ENCODE measurements at regions not wholly inside any gene's neighbourhood (a gene's known extent, or its start where the extent isn't known, plus 50 kb on each side); places are given as distances from the start of the nearest gene placed in this dataset.

- TF ChIP-seq, protein P1, sequence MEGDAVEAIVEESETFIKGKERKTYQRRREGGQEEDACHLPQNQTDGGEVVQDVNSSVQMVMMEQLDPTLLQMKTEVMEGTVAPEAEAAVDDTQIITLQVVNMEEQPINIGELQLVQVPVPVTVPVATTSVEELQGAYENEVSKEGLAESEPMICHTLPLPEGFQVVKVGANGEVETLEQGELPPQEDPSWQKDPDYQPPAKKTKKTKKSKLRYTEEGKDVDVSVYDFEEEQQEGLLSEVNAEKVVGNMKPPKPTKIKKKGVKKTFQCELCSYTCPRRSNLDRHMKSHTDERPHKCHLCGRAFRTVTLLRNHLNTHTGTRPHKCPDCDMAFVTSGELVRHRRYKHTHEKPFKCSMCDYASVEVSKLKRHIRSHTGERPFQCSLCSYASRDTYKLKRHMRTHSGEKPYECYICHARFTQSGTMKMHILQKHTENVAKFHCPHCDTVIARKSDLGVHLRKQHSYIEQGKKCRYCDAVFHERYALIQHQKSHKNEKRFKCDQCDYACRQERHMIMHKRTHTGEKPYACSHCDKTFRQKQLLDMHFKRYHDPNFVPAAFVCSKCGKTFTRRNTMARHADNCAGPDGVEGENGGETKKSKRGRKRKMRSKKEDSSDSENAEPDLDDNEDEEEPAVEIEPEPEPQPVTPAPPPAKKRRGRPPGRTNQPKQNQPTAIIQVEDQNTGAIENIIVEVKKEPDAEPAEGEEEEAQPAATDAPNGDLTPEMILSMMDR (IDR thresholded peaks at IDR 0.05; ENCODE audit: insufficient read depth, low read length), result no peak
- no peak for TF ChIP-seq POLR2AphosphoS5 (IDR thresholded peaks at IDR 0.05; ENCODE audit: low read depth)
These were observed 360.4 kb upstream of the ACTBL2 start for GRCh38 chr5:57843059-57843367.
